ENCODE measurements at regions not wholly inside any gene's neighbourhood (a gene's known extent, or its start where the extent isn't known, plus 50 kb on each side); places are given as distances from the start of the nearest gene placed in this dataset.

DNA sequence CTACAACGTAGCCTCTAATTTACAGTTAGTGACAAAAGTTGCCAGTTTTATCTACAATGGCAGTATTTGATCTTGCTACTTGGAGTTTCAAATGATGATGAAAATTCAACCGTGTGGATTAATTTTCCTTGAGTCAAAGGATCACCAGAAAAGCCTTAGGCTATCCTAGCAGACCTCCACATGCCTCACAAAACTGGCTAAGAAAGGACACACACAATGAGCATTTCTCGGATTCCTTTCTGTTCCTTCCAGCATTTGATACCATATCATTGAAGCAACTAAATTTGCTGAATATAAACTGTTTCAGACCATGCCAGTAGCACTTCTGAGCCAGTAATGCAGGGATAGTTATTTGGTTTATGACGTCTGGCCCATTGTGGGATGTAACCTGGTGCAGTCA is 587.4 kb upstream of the MDFIC2 start:
- DNase-seq: no peak

DNA sequence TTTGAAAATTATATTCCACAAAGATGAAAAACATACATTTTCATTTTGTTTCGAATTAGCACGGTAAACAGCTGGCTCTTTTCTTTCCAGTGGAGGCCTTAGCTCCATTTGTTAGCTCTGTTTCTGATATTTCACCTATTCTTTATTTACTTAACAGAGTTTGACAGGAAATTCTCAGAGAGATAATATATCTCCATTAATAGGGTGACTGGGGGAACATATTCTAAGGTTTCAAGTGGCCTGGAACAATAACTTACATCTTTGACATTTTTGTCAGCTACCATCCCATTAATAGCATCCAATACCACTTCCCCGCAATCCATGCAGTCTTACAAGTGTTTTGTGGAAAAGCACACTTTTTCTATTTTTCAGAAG is 577.6 kb upstream of the MDFIC2 start:
- DNase-seq: no peak

DNA sequence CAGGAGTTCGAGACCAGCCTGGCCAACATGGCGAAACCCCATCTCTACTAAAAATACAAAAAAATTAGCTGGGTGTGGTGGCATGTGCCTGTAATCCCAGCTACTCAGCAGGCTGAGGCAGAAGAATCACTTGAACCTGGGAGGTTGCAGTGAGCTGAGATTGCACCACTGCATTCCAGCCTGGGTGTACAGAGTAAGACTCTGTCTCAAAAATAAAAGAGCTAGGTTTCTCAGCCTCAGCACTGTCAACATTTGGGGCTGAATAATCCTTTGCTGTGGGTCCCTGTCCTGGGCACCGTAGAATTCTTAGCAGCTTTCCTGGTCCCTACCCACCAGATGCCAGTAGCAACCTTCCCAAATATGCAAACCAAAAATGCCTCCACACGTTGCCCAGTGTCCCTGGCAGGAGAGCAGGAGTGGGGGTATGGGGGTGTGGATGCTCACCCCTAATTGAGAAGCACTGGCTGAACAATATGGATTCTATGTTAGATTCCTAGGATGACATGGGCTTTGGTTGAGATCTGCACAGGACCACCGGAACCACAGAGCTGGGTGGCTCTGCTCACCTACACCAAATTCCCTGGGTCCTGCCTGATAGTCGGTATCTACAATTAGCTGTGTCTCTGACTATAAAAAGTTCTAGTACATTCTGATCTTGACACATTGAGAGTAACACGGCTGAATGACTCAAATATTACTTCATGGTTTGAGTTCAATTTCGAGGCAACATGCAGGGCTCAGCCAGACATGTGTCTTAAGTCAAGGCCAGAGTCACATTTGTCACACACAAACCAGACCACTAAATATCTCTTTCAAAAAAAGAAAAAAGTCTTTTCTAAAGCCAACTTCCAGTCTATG is 577.0 kb upstream of the MDFIC2 start:
- DNase-seq: no peak

DNA sequence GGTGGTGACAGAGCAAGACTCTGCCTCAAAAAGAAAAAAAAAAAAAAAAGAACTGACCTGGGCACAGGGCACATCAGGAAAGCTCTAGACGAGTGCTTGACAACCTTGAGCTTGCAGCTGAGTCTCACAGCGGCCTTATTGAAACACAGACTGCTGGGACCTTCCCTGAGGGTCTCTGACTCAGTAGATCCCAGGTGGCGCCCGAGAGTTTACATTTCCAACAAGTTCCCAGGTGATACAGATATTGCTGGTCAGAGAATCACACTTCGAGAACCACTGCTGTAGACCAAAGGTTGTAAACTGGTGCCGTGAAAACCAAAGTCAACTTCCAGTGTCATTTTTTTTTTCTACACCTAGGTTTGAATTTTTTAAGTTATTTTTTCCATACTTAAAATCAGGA is 573.2 kb upstream of the MDFIC2 start:
- no peak for DNase-seq

DNA sequence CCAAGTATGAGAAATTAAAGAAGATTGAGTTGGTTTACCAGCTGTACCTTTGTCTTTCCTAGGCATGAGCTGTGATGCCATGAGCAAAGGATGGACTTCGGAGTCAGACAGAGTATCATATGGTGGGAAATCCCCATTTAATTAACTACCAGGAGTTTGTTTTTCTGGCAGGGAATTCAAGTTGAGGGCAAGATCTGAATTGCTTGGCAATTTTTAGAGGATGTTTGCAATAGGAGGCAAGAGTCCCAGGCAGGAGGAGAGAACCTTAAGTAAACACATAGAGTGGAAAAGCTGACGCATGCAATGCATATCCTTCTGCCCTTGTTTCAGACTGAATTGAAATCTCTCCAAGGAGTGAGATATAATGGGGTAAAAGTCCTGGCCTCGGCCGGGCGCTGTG is 569.7 kb upstream of the MDFIC2 start:
- no peak for DNase-seq

DNA sequence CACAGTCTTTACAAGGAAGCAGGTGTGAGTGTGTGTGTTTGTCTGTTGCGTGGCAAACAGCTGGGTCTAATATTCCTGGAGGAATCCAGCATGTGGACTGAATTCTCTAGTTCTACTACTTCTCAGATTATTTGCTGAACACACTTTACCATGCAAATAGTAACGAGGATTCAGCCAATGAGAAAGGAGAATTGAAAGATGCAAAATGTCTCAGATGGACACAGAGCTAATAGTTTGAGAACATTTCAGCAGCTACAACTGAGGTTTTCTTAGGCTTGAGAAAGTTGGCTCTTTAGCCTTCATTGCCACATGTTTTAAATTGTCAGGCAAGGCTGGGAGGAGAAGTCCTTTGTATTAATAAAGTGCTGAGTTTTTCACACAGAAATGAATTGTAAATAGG is 568.0 kb upstream of the MDFIC2 start:
- DNase-seq: no peak

DNA sequence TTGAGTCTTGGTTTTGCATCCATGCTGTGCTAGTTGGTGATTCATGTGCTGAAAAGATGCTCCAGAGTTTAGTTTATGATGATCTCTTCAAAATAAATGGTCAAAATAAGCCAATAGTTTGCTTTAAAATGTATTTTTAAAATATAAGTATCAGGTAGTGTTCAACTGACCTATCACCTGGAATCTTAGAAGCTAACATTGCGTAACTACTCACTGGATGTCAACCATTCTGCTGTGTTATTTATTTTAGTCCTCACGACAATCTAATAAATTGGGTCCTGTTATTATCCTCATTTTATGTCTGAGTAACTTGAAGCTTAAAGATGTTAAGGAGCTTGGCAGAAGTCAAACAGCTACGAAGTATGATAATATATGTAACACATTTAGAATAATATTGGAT is 563.7 kb upstream of the MDFIC2 start:
- no peak for DNase-seq

DNA sequence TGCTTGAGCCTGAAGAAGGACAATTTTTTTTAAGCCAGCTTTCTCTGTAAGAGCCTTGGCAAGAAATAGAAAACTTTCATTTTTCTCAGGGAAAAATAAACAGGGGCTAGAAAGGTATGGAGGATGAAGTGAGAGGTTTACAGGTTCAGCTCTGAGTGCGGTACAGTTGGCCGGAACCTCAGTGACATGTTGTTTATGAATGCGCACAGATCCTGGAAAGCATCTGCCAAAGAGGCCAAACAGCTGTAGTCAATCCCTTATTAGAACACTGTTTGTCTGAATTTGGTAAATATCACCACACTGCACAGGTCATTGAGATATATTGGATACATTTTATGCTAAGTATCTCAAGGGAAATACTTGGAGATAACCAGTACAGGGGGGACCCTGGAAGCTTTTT is 561.8 kb upstream of the MDFIC2 start:
- DNase-seq: no peak

DNA sequence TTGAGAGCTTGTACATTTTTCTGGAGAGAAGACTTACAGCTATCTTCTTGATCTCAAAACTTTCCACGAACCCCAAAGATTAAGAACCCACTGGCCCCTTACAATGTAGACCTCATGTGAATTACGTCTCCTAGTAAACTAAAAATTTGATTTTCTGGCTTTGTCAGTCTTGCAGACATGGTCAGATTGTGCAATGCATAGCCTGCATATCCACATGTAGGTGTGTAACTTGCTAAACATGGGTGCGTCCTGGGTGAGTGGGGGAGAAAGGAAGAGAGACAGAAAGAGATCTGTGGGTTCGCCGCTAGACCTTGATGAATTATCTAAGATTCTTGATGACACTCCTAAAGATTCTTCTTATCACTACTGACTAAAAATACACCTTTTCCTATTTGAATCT is 561.2 kb upstream of the MDFIC2 start:
- no peak for DNase-seq

DNA sequence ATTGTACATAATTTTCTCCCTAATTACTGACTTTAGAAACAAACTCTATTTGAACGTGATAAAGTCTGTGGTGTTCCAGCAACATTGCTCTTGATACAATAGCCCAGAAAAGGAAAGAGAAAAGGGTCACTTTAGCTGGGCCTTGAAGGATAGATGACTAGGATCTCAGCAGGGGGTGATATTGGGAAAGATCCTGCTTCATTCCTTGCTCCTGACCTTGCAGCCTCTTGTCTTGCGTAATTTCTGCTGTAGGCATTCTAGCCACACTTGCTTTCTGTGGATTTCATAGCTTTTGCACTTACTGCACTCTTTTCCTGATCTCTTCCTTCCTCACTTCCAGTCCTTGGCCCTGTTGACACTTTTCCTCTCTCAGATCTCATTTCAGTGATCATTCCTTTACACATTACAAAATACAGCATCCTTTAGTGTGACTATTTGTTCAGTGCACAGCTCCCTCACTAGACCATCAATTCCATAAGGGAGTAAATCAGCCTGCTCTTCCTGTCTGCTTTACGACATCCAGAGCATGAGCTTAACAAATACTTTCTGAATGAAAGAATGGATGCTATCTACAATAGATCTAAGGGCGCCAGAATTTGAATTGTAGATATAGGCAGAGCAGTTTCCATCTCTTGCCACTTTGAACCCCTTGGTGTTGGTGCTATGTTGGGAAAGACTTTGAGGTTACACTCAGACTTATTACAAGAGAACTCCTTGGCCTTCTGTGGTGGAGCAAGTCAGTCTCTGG is 559.6 kb upstream of the MDFIC2 start:
- DNase-seq: no peak

DNA sequence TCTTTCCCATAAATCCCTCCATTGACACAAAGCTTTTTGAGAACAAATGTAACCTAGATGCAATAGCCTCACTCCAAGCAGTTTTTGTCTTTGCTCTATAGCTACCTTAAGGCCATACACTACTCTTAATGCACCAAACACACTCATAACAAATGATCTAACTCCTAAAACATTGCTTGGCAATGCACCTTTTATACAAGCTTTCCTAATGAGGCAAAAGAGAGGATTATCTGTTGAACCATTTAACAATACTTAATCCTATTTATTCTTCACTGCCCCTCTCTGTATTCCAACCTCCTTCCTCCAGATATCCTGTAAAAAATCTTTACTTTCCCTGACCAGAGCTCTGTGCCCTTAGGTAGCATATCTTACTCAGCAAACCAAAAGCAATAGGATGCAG is 558.1 kb upstream of the MDFIC2 start:
- DNase-seq: no peak

DNA sequence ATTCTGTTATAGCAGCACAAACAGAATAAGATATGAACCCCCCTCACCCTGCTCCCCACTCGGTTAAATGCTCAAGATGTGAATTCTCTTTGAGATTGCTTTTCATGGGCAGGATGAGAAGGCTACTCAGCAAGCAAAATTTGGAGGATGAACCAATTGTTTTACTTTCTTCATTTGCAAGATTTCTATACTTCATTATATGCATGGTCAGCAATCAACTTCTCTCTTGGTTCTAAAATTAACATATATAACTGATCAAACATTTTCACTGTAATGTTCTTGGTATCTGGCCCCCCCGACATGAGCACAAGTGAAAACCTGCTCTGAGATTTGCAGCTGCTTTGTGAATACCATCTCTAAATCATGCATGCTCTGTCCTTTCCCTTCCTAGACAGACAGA is 556.1 kb upstream of the MDFIC2 start:
- no peak for DNase-seq

DNA sequence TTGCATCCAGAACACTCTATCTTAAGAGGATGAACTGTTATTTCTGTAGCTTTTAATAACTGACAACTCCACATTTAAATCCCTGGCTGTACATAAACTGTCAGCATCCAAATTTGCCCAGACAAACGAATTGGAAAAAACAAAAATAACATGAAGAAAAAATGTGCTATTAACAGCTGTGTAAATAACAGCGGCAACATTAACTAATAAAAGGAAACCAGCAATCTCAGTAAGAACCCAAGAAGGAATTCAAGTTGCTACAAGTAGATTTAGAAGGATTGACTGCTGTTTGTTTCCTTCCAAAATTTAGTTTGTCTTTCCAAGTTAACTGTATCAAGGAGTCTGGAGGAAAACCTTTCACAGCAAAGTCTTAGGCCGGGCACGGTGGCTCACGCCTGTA is 550.6 kb upstream of the MDFIC2 start:
- DNase-seq: no peak

DNA sequence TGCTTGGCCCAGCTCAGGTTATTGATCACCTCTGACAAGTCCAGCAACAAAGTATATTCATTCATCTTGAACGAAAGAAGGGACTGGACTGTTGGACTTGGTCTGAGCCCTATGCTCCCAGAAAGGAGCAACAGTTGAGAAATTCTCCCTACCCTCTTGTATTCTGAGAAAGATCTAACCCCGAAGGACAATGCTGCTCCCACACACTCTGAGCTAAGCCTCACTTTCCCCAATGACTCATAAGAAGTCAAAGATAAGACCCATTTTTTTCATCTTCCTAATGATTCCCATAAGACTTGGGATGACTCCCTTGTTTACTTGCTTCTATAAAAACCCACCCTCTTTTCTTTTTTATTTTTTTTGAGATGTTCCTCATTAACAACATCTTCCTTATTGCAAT is 549.4 kb upstream of the MDFIC2 start:
- DNase-seq: no peak

DNA sequence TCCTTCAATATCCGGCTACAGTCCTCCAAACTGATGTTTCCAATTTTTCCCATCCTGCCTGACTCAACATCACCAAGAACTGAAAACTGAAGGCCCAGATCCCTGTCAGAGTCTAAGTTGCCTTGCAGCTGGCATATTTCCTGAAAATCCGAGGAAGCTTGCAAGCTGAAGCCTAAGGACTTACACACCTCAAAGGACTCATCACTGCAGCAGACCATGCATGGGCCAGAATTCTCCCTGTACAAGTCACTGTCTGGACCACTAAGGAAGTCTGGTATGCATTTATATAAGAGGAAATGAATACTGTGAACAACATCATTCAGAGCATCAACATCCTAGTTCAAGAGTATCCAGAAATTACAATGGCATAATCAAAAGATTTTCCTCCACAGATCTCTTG is 548.8 kb upstream of the MDFIC2 start:
- no peak for DNase-seq

DNA sequence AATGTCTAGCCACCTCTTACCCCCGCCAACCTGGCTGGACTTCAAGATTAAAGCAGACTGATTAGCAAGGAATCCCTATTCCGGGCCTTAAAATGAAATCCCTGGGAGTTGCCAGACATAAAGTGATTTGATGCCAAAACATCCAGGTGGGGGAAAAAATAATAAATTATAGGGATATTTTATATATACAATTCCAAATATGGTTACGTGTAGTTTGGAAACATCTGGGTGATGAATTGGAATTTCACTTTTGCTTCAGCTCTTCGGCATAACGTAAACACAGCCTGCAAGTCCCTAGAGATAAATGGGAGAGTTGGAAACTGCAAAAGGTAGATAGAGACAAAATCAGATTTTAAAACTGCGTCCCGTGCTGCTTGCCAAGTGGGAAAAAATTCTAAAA is 545.5 kb upstream of the MDFIC2 start:
- DNase-seq: no peak

DNA sequence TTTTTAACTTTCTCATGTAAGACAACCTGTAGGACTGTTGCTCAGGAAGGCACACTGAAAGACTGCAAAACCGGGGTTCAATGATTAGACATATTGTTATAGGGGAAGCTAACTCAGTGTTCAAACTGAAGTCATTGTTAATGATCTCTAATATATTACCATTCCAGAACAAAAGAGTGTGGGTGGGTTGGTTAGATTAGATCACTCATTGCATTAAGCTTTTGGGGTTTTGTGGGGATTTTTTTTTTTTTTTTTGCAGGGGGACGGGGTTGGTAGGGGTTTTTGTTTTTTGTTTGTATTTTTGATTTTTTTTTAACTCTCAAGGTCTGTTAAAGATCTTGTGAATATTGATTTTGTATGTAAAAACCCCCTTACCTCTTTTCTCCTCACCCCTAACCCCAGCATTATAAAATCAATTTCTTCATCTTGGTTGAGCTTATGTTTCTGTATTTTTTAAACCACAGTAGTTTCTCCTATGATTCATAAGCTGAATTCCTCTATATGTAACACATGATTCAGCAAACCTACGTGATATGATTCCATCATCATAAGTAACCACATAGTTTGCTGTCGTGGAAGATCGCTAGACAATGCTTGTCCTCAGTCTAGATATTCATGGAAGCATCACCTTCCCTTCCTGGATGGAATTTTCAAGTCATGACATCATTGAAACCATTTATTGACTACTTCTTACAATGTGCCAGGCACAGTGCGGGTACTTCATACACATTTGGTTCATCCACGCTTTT is 544.1 kb upstream of the MDFIC2 start:
- DNase-seq: no peak

DNA sequence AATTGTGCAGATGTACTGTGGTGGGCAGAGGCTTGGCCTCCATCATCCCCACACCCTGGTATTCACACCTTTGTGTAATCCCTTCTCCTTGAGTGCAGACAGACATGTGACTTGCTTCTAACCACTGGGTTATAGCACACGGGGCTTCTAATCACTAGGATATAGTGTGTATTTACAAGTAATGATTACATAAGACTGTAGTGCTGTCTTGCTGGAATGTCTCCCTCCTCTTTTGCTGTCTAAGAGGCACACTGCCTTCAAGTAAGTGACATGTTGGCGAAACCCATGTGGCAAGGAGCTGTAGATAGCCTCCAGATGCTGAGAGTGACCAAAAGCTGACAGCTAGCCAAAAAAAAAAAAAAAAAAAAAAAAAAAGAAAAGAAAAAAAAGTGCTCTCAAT is 542.7 kb upstream of the MDFIC2 start:
- DNase-seq: no peak

DNA sequence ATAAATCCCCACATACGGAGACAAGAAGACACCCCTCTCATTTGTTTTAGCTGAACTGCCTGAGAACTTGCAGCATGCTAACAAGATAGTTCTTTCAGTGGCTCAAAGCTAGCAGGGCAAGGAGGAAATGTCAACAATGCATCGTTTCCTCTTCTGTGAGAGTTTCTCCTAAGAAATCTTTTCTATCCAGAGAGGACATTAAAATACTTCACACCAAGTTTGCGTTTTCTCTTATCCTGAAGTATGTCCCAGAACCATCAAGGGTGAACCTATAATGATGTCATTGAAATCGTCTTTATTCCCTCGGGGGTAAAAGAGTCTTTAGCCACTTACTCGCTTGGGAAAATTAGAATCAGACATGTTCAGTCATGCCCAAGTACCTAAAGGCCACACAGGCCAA is 541.7 kb upstream of the MDFIC2 start:
- no peak for DNase-seq

DNA sequence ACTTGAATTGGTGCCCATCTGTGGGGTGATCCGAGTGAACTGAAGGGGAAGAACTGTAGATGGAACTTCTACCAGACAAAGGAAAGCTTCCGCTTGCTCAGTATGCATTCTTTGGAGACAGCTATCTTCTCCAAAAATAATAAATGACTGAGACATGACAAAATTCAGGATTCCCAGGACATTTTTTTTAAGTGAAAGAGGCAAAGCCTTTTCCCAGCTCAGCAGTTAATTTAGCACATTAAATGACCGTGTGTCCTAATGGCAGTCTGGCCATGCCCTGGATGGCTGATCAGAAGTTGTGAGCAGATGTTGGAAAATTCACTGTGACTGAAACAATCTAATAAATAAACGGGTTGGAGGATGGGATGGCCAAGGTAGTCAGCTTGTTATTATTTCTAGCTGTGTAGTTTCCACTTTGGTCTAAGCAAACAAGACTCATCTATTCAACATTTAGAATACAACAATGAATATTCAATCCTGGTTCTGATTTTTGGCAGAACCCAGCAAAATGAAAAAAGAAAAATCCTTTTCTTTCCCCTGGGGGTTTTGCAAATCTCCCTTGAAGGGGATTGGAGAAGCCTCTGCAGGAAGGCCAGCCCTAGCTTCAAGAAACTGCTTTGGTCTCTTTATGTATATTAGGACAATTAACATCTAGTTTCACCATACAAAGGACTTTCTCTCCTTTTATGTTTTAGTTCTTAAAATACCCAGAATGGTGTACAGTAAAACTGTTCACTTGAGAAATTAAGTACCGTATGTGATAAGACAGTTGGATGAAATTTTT is 540.9 kb upstream of the MDFIC2 start:
- DNase-seq: no peak

DNA sequence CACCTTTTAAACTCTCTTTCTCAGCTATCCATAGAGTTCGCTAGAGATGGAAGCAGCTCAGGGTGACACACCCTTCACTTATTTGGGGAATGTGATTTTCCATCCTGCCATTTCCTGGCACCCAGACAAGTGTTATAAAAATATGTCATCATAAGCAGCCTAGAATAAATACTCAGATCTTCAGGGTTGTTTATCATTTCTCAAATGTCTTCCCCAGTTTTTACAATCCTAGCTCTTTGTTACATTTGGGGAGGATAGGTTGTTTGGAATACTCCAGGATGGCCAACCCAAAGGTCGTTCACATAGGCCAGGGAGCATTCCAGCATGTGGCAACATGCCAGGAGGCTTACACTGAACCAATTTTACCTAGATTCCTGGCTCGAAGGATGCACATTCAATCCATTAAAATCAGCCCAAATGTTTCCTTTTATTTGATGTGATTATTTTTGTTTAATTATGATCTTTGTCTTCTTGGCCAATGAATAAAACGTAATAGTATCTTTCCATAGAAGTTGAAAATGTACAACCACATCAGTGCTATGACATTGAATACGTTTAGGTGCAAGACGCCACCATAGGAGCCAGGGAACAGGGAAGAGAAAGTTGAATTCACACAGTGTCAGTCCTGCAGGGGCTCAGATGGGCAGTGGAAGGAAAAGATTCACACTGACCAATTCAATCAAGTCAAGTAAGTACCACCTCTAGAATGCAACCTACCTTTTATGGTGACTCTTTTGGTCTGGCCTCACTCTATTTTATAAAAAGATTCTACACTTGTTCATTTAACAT is 537.7 kb upstream of the MDFIC2 start:
- no peak for DNase-seq
